Activated CD8-positive, alpha-beta memory T cell treated with anti-CD3 and anti-CD28 coated beads for 36 hours (primary cell): ENCODE measurements at regions not wholly inside any gene's neighbourhood (a gene's known extent, or its start where the extent isn't known, plus 50 kb on each side); places are given as distances from the start of the nearest gene placed in this dataset.

Source experiments
- CTCF ChIA-PET: fragments of 350-600 bp; sonication (Branson Sonifier 250); formaldehyde crosslinking; loops from one replicate; lab custom pipeline; 2021; ENCODE audit warnings: antibody characterized with exemption; lab: Charles Lee
- POLR2A ChIA-PET: fragments of 350-600 bp; sonication (Branson Sonifier 250); formaldehyde crosslinking; loops from one replicate; lab custom pipeline; 2021; ENCODE audit warnings: antibody characterized with exemption; lab: Charles Lee

DNA sequence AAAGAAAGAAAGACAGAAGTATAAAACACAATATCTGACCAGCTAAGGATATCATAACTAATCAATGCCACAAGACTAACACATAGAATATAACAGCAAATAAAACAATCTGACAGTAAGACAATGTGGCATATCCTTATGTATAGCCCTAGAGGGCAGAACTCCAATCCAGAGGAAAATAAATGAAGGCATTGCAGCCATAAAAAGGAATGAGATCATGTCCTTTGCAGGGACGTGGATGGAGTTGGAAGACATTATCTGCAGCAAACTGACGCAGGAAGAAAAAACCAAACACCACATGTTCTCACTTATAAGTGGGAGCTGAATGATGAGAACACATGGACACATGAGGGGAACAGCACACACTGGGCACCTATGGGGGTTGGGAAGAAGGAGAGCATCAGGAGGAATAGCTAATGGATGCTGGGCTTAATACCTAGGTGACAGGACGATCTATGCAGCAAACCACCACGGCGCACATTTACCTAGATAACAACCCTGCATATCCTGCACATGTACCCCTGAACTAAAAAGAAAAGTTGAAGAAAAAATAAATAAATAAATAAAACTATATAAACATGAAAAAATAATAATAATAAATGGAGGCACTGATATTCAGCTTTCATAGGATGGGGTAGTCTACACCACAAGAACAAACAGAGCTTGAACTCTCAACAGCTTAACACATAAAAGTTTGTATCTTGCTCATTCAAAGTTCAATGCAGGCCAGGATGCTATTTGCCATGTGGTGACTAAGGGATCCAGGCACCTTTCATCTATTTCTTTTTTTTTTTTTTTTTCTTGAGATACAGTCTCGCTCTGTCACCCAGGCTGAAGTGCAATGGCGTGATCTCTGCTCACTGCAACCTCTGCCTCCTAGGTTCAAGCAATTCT is 66.1 kb upstream of the KAT6B start:
- CTCF ChIA-PET: interaction anchor here (0.6 to 0.7 kb wide), 2 partner anchors 48 to 88 kb away, joined by 4 read pairs; no protein-coding TSS in a partner anchor
- POLR2A ChIA-PET: no interaction called here

- ChIA-PET CTCF (no interaction called here), POLR2A (no interaction called here)
Observed at GRCh38 chr10:74763934-74764591, 62.3 kb upstream of the KAT6B start.

DNA sequence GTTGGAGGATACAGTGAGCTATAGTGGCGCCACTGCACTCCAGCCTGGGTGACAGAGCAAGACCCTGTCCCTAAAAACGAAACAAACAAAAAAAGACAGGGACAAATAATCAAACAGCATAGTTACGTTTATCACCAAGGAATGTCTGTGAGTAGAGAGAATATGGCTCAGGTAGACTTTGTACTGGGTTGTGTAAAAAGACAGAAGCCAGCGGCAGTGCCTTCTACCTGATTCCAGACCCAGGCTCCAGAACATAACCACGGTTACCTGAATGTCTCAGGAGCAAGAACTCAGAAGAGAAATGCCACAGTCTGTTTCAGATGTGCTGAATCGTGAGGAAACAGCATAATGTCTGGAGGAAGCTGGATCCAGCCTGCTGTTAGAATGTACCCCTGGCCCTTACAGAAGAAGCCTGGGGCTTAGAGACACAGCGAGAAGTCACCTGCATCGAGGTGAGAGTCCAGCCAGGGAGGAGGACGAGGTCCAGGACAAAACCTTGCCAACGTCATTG is 60.9 kb upstream of the KAT6B start:
- POLR2A ChIA-PET: no interaction called here
- CTCF ChIA-PET: no interaction called here

DNA sequence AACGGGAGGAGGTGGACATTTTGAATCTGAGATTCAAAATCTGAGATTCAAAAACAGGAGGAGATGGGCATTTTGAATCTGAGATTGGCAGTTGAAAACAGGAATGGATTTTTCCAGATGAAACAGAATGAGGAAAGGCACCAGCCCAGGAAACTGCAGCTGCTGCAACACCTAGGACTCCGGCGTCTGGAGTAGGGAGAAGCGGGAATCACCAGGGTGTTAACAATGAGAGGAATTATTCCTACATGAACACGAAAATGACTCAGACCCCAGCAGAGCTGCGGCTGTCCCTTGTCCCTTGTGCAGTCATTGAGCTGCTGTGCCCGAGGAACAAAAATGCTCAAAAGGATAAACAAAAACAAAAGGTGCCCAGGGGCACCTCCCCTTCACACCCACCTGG is 59.9 kb upstream of the KAT6B start:
- POLR2A ChIA-PET: no interaction called here
- CTCF ChIA-PET: interaction anchor here (0.6 kb wide), 1 partner anchor 36 kb away, joined by 4 read pairs; no protein-coding TSS in a partner anchor

DNA sequence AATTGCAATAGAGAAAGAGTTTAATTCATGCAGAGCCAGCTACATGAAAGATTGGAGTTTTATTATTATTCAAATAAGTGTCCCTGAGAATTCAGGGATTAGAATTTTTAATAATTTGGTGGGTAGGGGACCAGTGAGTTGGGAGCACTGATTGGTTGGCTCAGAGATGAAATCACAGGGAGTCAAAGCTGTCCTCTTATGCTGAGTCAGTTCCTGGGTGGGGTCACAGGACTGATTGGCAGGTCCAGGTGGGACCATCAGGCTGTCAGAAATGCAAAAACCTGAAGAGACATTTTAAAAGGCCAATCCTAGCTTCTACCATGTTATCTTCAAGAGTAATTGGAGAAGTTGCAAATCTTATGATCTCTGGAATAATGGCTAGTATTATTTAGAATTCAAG is 56.0 kb upstream of the KAT6B start:
- ChIA-PET CTCF (no interaction called here), POLR2A (no interaction called here)

DNA sequence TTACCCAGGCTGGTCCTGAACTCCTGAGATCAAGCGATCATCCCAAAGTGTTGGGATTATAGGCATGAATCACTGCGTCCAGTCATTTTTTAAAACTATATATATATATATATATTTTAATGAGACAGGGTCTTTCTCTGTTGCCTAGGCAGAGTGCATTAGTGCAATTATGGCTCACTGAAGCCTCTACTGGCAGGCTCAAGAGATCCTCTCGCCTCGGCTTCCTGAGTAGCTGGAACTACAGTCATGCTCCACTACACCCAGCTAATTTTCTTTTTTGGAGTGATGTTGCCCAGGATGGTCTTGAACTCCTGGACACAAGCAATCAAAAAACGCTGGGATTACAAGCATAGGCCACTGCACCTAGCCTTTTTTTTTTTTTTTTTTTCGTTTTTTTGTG is 55.3 kb upstream of the KAT6B start:
- ChIA-PET CTCF (interaction anchor here (0.7 kb wide), 1 partner anchor 350 kb away, joined by 4 read pairs; no protein-coding TSS in a partner anchor), POLR2A (no interaction called here)

DNA sequence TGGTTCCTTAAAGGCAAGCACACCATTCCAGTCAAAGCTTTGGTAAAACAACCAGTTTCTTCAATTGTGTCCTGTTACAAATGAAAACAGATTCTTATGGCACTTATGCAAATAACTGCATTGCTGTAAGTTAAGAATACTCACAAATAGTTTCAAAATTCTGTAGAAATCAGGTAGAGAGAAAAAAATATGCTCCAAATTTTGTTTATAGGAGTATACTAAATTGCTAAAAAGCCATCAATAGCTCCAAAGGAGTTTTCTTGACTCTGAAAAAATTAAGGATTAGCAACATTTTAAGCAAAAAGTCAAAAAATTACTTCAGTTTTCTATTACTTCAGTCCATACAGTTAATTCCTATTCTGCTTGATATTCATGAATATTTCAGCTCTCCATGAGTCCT is 51.3 kb upstream of the KAT6B start:
- POLR2A ChIA-PET: no interaction called here
- CTCF ChIA-PET: no interaction called here
